ENCODE measurements at regions not wholly inside any gene's neighbourhood (a gene's known extent, or its start where the extent isn't known, plus 50 kb on each side); places are given as distances from the start of the nearest gene placed in this dataset.

DNA sequence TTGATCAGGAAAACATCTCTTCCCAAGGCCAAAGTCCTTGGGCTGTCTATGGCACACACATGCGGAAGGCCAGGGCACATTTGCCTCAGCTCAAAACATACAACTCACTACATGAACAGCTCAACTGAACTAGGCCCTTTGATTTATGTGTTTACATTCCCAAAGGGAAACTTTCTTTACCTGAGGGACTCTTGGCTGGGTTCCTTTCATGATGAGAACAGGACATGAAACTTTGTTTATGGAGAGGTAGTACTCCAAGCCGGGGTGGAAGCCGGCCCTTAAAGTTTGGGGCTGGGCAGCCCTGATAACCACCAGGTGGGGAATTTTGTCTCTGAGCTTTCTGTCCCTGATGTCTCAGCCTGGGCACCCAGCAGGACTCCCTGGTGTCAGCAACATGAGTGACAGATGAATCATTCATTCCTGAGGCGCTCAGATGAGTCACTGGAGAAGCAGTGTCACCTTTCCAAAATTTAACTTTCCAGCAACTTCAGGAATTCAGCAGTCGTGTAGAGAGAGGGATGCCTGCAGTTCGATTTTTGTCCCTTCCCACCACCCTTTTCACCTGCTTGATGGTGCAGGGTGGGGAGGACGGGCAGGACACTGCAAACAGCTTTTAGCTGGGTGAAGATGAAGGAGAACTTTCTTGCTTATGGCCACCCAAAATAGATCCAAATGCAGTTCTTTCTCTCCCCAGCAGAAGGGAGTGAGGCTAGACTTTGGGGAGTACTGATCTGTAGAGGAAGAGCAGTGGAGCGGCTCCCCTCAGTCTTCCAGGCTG, 331.6 kb downstream of the DYSF start:
- H3K4me1 Mint-ChIP-seq (ENCODE audit: low read depth), result no peaks in the 10 kb centered on the region
- H3K27me3 Mint-ChIP-seq, result peaks cover 5% of the 10 kb centered on the region
- no peaks in the 10 kb centered on the region for H3K36me3 Mint-ChIP-seq
- H3K4me3 Mint-ChIP-seq, result no peak overlapping the region
- no peaks in the 10 kb centered on the region for H3K9me3 Mint-ChIP-seq (ENCODE audit: low read depth)
- no peak overlapping the region for H3K27ac Mint-ChIP-seq

DNA sequence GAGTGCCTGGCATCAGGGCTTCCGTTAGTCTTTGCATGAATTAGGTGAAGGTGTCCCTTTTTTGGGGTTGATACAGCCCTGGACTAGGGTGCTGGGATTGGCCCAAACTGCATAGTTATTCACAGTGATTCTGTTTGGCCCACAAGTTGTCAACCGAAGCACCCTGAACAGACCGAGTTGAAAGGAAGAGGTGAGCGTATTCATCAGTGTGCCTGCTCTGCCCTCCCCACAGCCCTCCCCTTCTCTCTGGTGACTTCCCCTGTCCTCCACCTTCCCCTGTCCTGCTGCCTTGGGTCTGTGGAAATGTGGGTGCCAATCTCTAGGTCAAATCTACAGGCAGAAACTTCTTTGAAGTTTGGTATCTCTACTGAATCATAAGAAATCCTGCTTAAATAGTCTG, 330.5 kb downstream of the DYSF start:
- H3K27ac Mint-ChIP-seq, result no peak overlapping the region

GRCh38 chr2:71783215-71783614, 329.9 kb downstream of the DYSF start:
- no peaks in the 10 kb centered on the region for H3K4me1 Mint-ChIP-seq (ENCODE audit: low read depth)
- H3K9me3 Mint-ChIP-seq (ENCODE audit: low read depth), result no peaks in the 10 kb centered on the region

More for the DNA sequence above, 330.5 kb downstream of the DYSF start:
- no peaks in the 10 kb centered on the region for H3K36me3 Mint-ChIP-seq
- H3K4me1 Mint-ChIP-seq (ENCODE audit: low read depth), result no peaks in the 10 kb centered on the region
- H3K9me3 Mint-ChIP-seq (ENCODE audit: low read depth), result no peaks in the 10 kb centered on the region
- peaks cover 8% of the 10 kb centered on the region for H3K27me3 Mint-ChIP-seq
- no peak overlapping the region for H3K4me3 Mint-ChIP-seq

GRCh38 chr2:71782323-71782722, 329.0 kb downstream of the DYSF start:
- no peak overlapping the region for H3K4me3 Mint-ChIP-seq
- no peaks in the 10 kb centered on the region for H3K9me3 Mint-ChIP-seq (ENCODE audit: low read depth)
- H3K4me1 Mint-ChIP-seq (ENCODE audit: low read depth), result no peaks in the 10 kb centered on the region
- no peaks in the 10 kb centered on the region for H3K36me3 Mint-ChIP-seq
- no peak overlapping the region for H3K27ac Mint-ChIP-seq
- H3K27me3 Mint-ChIP-seq, result peaks cover 8% of the 10 kb centered on the region

More at GRCh38 chr2:71783215-71783614, 329.9 kb downstream of the DYSF start:
- Mint-ChIP-seq H3K27ac (no peak overlapping the region), H3K4me3 (no peak overlapping the region), H3K36me3 (no peaks in the 10 kb centered on the region), H3K27me3 (peaks cover 8% of the 10 kb centered on the region)

- Mint-ChIP-seq H3K4me1 (ENCODE audit: low read depth) (no peaks in the 10 kb centered on the region), H3K36me3 (no peaks in the 10 kb centered on the region), H3K27ac (no peak overlapping the region), H3K9me3 (ENCODE audit: low read depth) (no peaks in the 10 kb centered on the region), H3K27me3 (peaks cover 8% of the 10 kb centered on the region), H3K4me3 (no peak overlapping the region)
These were observed 328.4 kb downstream of the DYSF start for GRCh38 chr2:71781695-71782228.

GRCh38 chr2:71780162-71780561, 326.8 kb downstream of the DYSF start:
- H3K27ac Mint-ChIP-seq, result no peak overlapping the region

DNA sequence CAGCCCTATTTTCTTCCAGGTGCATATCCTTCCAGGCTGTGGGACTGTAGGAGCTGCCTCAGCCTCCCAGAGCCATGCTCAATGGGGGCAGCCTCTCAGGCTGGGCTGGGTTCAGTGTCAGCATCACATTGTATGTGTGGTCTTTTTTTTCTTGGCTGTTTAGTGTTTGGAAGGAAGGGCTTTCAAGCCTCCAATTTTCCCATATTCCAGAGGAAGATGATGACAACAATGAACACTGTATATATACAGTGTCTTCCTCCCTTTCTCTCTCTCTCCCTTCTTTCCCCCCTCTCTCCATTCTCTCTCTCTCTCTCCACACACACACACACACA, 326.4 kb downstream of the DYSF start:
- Mint-ChIP-seq H3K27ac (no peak overlapping the region), H3K9me3 (ENCODE audit: low read depth) (no peaks in the 10 kb centered on the region), H3K4me1 (ENCODE audit: low read depth) (no peaks in the 10 kb centered on the region), H3K36me3 (no peaks in the 10 kb centered on the region), H3K27me3 (peaks cover 8% of the 10 kb centered on the region), H3K4me3 (no peak overlapping the region)

More at GRCh38 chr2:71780162-71780561, 326.8 kb downstream of the DYSF start:
- H3K4me3 Mint-ChIP-seq, result no peak overlapping the region
- H3K9me3 Mint-ChIP-seq (ENCODE audit: low read depth), result no peaks in the 10 kb centered on the region
- no peaks in the 10 kb centered on the region for H3K4me1 Mint-ChIP-seq (ENCODE audit: low read depth)
- no peaks in the 10 kb centered on the region for H3K36me3 Mint-ChIP-seq
- peaks cover 8% of the 10 kb centered on the region for H3K27me3 Mint-ChIP-seq

GRCh38 chr2:71778936-71779773, 325.8 kb downstream of the DYSF start:
- Mint-ChIP-seq H3K27ac (no peak overlapping the region), H3K36me3 (no peaks in the 10 kb centered on the region), H3K4me3 (no peak overlapping the region), H3K4me1 (ENCODE audit: low read depth) (no peaks in the 10 kb centered on the region), H3K9me3 (ENCODE audit: low read depth) (no peaks in the 10 kb centered on the region), H3K27me3 (peaks cover 8% of the 10 kb centered on the region)

DNA sequence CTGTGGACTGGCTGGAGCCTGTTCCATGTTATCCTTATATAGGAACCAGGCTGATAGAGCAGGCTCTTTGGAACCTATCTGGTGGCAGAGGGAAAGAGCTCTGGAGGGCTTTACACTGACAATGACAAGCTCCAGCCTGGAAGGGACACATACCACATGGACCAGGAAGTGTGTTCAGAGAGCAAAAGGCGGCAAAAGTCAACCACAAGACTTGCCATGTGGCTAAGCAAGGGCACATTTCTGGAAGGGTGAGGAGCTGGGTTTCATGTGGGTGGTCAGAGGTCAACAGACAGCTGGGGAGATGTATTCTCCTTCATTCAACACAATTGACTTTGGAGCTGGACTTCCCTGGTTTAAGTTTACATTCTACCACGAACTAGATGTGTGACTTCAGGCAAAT, 325.2 kb downstream of the DYSF start:
- Mint-ChIP-seq H3K27ac (no peak overlapping the region), H3K4me3 (no peak overlapping the region), H3K4me1 (ENCODE audit: low read depth) (no peaks in the 10 kb centered on the region), H3K9me3 (ENCODE audit: low read depth) (no peaks in the 10 kb centered on the region), H3K27me3 (peaks cover 8% of the 10 kb centered on the region), H3K36me3 (no peaks in the 10 kb centered on the region)

DNA sequence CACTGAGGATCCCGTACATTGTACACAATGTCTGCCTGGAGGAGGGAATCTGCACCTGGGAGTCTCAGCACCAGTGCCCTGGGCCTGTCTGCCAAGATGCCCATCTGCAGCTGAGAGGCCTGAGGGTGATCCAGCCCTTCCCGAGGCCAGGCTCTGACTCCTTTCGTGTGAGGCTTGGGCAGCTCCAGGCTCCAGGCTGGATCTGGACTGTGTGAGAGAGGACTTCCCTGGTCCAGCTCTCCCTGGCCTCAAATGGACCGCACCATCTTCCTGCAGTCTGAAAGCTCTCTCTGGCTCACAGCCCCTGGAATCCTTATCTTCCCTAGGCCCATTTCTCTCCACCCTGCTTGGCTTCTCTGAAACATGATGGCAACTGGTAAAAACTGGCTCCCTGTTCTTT, 324.6 kb downstream of the DYSF start:
- Mint-ChIP-seq H3K4me1 (ENCODE audit: low read depth) (no peaks in the 10 kb centered on the region), H3K27ac (no peak overlapping the region), H3K9me3 (ENCODE audit: low read depth) (no peaks in the 10 kb centered on the region), H3K4me3 (no peak overlapping the region), H3K27me3 (peaks cover 5% of the 10 kb centered on the region), H3K36me3 (no peaks in the 10 kb centered on the region)

- Mint-ChIP-seq H3K9me3 (ENCODE audit: low read depth) (peaks cover 5% of the 10 kb centered on the region), H3K27me3 (peaks cover 3% of the 10 kb centered on the region), H3K27ac (no peak overlapping the region), H3K4me3 (no peak overlapping the region), H3K36me3 (no peaks in the 10 kb centered on the region), H3K4me1 (ENCODE audit: low read depth) (no peaks in the 10 kb centered on the region)
These were observed 322.9 kb downstream of the DYSF start for GRCh38 chr2:71776227-71776626.

- Mint-ChIP-seq H3K27me3 (no peaks in the 10 kb centered on the region), H3K9me3 (ENCODE audit: low read depth) (peaks cover 12% of the 10 kb centered on the region), H3K4me3 (no peak overlapping the region), H3K4me1 (ENCODE audit: low read depth) (no peaks in the 10 kb centered on the region), H3K27ac (no peak overlapping the region), H3K36me3 (no peaks in the 10 kb centered on the region)
These were observed 319.9 kb downstream of the DYSF start for GRCh38 chr2:71773218-71773617.

- Mint-ChIP-seq H3K27me3 (no peaks in the 10 kb centered on the region), H3K4me3 (no peak overlapping the region), H3K4me1 (ENCODE audit: low read depth) (no peaks in the 10 kb centered on the region), H3K36me3 (no peaks in the 10 kb centered on the region), H3K9me3 (ENCODE audit: low read depth) (peaks cover 12% of the 10 kb centered on the region), H3K27ac (no peak overlapping the region)
These were observed 319.3 kb downstream of the DYSF start for GRCh38 chr2:71772510-71773172.

- Mint-ChIP-seq H3K9me3 (ENCODE audit: low read depth) (peaks cover 12% of the 10 kb centered on the region), H3K27ac (no peak overlapping the region), H3K4me3 (no peak overlapping the region), H3K27me3 (peaks cover 2% of the 10 kb centered on the region), H3K4me1 (ENCODE audit: low read depth) (no peaks in the 10 kb centered on the region), H3K36me3 (no peaks in the 10 kb centered on the region)
These were observed 314.3 kb downstream of the DYSF start for GRCh38 chr2:71767663-71768062.

- Mint-ChIP-seq H3K36me3 (no peaks in the 10 kb centered on the region), H3K4me1 (ENCODE audit: low read depth) (no peaks in the 10 kb centered on the region), H3K9me3 (ENCODE audit: low read depth) (no peaks in the 10 kb centered on the region), H3K27ac (no peak overlapping the region), H3K4me3 (no peak overlapping the region), H3K27me3 (peaks cover 6% of the 10 kb centered on the region)
These were observed 305.7 kb downstream of the DYSF start for GRCh38 chr2:71759060-71759459.
